Progenitor cell of endocrine pancreas (in vitro differentiated cells): ENCODE measurements at regions not wholly inside any gene's neighbourhood (a gene's known extent, or its start where the extent isn't known, plus 50 kb on each side); places are given as distances from the start of the nearest gene placed in this dataset.
A peak's percentile ranks its signal among the peaks of the same experiment; 100 is the strongest.

Experiments used
- DNase-seq: peaks from one replicate; pipeline ENCODE4 v3.0.0; 2021; ENCODE audit warnings: low spot score; ENCODE audit not compliant: unreplicated experiment
- H3K27ac Mint-ChIP-seq: 2 replicates; pipeline ENCODE4 v1.8.0; 2021; ENCODE audit warnings: mild to moderate bottlenecking, moderate library complexity, mixed read lengths
- H3K27me3 Mint-ChIP-seq: 2 replicates; pipeline ENCODE4 v1.8.0; 2021; ENCODE audit warnings: mixed read lengths
- H3K36me3 Mint-ChIP-seq: 2 replicates; pipeline ENCODE4 v1.8.0; 2022; ENCODE audit warnings: mixed read lengths; ENCODE audit not compliant: insufficient read depth
- H3K4me1 Mint-ChIP-seq: 2 replicates; pipeline ENCODE4 v1.8.0; 2021; ENCODE audit warnings: low read depth, mixed read lengths
- H3K4me3 Mint-ChIP-seq: 2 replicates; pipeline ENCODE4 v1.8.0; 2021; ENCODE audit warnings: low read depth, mild to moderate bottlenecking, moderate library complexity, mixed read lengths
- H3K9me3 Mint-ChIP-seq: 2 replicates; pipeline ENCODE4 v1.8.0; 2021; ENCODE audit warnings: low read depth, mixed read lengths
- CTCF ChIP-seq: fragments of 200-600 bp; sonication (generic); IDR thresholded peaks from one replicate; pipeline ENCODE4 v1.5.0; 2021; ENCODE audit warnings: antibody characterized with exemption, mild to moderate bottlenecking; ENCODE audit not compliant: unreplicated experiment

DNA sequence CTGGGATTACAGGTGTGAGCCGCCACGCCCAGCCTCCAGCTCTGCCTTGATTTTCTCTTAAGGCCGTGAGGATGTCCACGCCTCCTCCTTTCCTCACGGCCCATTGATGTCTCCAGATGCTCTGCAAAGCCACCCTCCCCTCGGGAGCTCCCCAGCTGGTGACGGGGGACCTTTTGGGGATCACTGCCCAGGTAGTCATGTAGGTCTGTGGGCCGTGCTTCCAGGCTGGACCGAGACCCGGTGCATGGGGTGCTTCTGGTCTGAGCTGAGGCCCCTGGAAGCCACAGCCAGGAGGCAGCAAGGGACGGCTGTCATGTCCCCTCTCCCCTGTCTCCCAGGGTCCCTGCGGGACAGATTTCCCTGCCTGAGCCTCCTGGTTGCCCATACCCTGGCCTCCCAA lies 277.8 kb downstream of the SEC14L1 start:
- Mint-ChIP-seq H3K4me3 (no peak overlapping the region), H3K27me3 (no peaks in the 10 kb centered on the region), H3K4me1 (peaks cover 22% of the 10 kb centered on the region), H3K36me3 (peaks cover 2% of the 10 kb centered on the region), H3K27ac (no peak overlapping the region), H3K9me3 (no peaks in the 10 kb centered on the region)
- DNase-seq = no peak
- no peak for TF ChIP-seq CTCF

- no peak for DNase-seq
- Mint-ChIP-seq H3K27me3 (no peaks in the 10 kb centered on the region), H3K4me3 (no peak overlapping the region), H3K9me3 (no peaks in the 10 kb centered on the region), H3K27ac (no peak overlapping the region), H3K36me3 (peaks cover 2% of the 10 kb centered on the region), H3K4me1 (peaks cover 22% of the 10 kb centered on the region)
- no peak for TF ChIP-seq CTCF
These were observed 278.3 kb downstream of the SEC14L1 start for GRCh38 chr17:77419095-77419494.

GRCh38 chr17:77419547-77420094 lies 278.9 kb downstream of the SEC14L1 start:
- peaks cover 22% of the 10 kb centered on the region for H3K4me1 Mint-ChIP-seq
- no peak for TF ChIP-seq CTCF
- H3K36me3 Mint-ChIP-seq = peaks cover 2% of the 10 kb centered on the region
- DNase-seq = no peak
- H3K27ac Mint-ChIP-seq = no peak overlapping the region
- no peak overlapping the region for H3K4me3 Mint-ChIP-seq
- H3K9me3 Mint-ChIP-seq = no peaks in the 10 kb centered on the region
- no peaks in the 10 kb centered on the region for H3K27me3 Mint-ChIP-seq

GRCh38 chr17:77420095-77420803 lies 279.5 kb downstream of the SEC14L1 start:
- Mint-ChIP-seq H3K4me3 (no peak overlapping the region), H3K9me3 (no peaks in the 10 kb centered on the region), H3K27ac (peak overlapping the region; percentile 52), H3K27me3 (no peaks in the 10 kb centered on the region), H3K36me3 (peaks cover 2% of the 10 kb centered on the region), H3K4me1 (peaks cover 22% of the 10 kb centered on the region)
- no peak for DNase-seq
- no peak for TF ChIP-seq CTCF

DNA sequence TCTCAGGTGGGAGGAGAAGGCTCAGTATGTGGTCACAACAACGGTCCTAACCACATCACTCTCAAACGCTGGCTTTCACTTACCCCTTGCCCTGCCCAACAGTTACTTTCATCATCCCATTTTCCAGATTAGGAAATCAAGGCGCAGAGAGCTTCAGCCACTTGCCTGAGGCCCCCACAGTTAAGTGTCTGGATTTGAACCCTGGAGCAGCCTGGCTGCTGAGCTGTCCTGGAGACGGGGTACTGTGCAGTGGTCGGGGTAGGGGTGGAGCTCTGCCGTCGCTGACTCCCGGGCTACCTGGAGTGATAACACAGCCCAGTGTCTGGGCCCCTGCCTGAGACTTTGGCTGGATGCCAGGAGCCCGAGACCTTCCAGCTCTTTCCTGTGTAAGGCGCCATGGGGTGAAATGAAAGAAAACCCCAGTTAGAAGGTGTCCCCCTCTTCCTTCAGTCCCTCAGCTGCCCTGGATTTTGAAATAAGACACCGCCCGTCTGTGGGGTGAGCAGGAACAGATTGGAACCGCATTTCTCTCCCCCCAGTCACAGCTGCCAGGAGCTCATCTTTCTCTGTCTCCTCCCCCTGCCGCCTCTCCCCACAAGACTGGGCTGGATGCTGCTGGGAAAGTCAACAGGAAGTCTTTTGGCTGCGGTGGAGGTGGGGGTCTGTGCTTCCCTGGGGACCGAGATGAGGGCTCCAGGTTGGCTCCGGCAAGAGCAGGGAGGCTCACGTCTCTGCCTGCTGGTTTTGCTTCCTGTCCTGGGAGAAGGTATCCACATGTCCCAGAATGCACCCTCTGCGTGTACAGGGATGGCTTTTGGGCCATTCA lies 280.2 kb downstream of the SEC14L1 start:
- H3K9me3 Mint-ChIP-seq = no peaks in the 10 kb centered on the region

More for the DNA sequence above, 280.2 kb downstream of the SEC14L1 start:
- Mint-ChIP-seq H3K4me1 (peaks cover 22% of the 10 kb centered on the region), H3K4me3 (no peak overlapping the region), H3K36me3 (peaks cover 2% of the 10 kb centered on the region), H3K27ac (peak overlapping the region; percentile 78), H3K27me3 (no peaks in the 10 kb centered on the region)
- no peak for TF ChIP-seq CTCF
- DNase-seq = no peak
